ENCODE measurements at regions not wholly inside any gene's neighbourhood (a gene's known extent, or its start where the extent isn't known, plus 50 kb on each side); places are given as distances from the start of the nearest gene placed in this dataset.

DNA sequence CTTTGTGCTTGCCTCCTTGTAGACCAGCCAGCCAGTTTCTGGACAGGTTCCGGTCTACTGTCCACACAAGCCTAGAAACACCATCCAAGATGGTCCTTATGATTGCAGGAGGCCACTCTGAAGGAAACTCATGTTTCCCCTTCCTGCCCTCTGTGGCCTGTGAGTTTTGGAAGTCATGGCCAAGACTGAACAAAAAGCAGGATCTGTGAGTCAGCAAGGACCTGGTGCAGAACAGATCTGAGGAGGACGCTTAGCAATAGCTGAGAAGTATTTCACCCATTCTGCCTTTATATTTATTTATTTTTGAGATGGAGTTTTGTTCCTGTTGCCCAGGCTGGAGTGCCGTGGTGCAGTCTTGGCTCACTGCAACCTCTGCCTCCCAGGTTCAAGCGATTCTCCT is 134.6 kb upstream of the EEF1E1 start:
- no peak for DNase-seq (ENCODE audit: low read depth, low spot score)
- H3K27ac Mint-ChIP-seq (ENCODE audit: unreplicated experiment): no peak overlapping the region
- H3K4me3 Mint-ChIP-seq: no peak overlapping the region
- peaks cover 33% of the 10 kb centered on the region for H3K4me1 Mint-ChIP-seq
- H3K9me3 Mint-ChIP-seq: no peaks in the 10 kb centered on the region
- H3K27me3 Mint-ChIP-seq (ENCODE audit: low read depth): no peaks in the 10 kb centered on the region
- TF ChIP-seq, protein P1, sequence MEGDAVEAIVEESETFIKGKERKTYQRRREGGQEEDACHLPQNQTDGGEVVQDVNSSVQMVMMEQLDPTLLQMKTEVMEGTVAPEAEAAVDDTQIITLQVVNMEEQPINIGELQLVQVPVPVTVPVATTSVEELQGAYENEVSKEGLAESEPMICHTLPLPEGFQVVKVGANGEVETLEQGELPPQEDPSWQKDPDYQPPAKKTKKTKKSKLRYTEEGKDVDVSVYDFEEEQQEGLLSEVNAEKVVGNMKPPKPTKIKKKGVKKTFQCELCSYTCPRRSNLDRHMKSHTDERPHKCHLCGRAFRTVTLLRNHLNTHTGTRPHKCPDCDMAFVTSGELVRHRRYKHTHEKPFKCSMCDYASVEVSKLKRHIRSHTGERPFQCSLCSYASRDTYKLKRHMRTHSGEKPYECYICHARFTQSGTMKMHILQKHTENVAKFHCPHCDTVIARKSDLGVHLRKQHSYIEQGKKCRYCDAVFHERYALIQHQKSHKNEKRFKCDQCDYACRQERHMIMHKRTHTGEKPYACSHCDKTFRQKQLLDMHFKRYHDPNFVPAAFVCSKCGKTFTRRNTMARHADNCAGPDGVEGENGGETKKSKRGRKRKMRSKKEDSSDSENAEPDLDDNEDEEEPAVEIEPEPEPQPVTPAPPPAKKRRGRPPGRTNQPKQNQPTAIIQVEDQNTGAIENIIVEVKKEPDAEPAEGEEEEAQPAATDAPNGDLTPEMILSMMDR (conservative IDR thresholded peaks at IDR 0.05): no peak
- H3K36me3 Mint-ChIP-seq (ENCODE audit: low read depth): no peaks in the 10 kb centered on the region

DNA sequence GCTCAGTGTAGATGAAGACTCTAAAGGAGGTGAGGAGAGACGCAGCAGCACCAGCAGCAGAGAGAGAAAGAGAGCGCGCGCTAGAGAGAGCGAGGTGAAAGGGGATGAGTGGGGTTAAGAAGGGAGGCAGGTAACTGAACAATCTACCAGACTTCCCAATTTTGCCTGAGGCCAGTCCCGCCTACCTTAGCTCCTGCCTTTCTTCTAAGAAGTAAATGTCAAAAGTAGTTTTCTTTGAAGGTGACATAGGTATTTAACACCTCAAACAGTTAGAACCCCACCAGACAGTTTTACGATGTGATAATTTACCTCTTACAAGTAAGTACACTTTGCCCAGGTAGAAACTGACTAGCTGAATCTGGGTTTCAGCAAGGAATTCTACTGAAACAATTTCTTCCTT is 132.0 kb upstream of the EEF1E1 start:
- Mint-ChIP-seq H3K9me3 (no peaks in the 10 kb centered on the region), H3K4me3 (no peak overlapping the region), H3K36me3 (ENCODE audit: low read depth) (no peaks in the 10 kb centered on the region), H3K4me1 (peaks cover 16% of the 10 kb centered on the region), H3K27ac (ENCODE audit: unreplicated experiment) (no peak overlapping the region), H3K27me3 (ENCODE audit: low read depth) (no peaks in the 10 kb centered on the region)
- DNase-seq (ENCODE audit: low read depth, low spot score): no peak
- TF ChIP-seq, protein P1 (conservative IDR thresholded peaks at IDR 0.05): no peak

DNA sequence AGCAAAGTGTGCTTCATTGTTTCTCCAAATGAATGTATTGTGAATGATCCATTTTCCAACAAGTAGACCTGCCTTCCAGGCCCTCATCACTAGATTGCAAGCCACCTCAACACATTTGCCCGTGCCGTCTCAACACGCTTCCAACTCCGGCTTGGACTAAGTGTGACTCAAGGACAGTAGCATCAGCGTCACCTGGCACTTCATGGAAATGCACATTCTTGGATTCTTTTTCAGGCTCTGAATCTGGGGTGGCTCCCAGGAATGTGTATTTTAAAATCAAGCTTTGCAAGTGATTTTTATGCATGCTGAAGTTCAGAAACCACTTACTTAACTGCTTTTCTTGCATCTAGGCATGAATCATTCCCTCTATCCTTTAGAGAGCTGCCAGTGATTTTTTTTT is 129.6 kb upstream of the EEF1E1 start:
- Mint-ChIP-seq H3K27ac (ENCODE audit: unreplicated experiment) (no peak overlapping the region), H3K36me3 (ENCODE audit: low read depth) (no peaks in the 10 kb centered on the region), H3K9me3 (no peaks in the 10 kb centered on the region), H3K4me1 (no peaks in the 10 kb centered on the region), H3K4me3 (no peak overlapping the region), H3K27me3 (ENCODE audit: low read depth) (no peaks in the 10 kb centered on the region)
- no peak for DNase-seq (ENCODE audit: low read depth, low spot score)
- TF ChIP-seq, protein P1 (conservative IDR thresholded peaks at IDR 0.05): no peak

DNA sequence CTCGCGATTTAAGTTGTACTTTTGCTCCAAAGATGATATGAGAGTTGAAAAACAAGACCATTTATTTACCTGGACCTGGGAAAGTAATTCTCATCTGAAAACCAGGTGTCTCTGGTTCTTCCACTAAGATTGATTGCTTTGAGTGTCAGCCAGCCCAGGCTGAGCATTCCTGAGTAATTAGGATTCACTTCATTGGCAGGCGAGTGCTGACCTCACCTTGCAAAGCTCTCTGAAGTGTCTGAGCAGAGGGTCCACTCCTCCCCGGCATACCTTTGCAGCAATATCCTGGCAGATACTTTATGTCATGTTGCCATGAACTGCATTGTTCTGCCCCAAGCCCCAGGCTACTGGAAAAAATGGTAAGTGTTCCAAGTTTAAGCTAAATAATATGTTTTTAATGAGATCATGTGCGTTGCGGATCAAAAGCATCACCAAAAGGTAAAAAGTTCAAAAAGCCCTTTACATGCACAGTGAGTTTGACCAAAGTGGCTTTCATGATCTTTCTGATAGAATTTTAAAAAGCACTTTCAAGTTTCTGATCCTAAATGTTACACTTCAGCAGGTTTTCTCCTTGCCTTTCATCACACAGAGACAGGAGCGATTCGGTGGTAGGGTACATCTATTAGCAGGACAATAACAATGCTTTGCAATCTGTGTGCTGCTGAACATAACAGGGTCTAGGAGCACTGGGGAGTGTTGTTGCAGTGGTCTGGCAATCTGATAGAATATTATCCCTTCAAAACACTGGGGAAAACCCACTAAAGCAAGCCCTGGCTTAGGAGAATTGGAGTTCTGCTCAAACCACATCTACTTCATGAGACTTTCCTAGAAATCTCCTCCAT is 127.8 kb upstream of the EEF1E1 start:
- Mint-ChIP-seq H3K4me1 (no peaks in the 10 kb centered on the region), H3K36me3 (ENCODE audit: low read depth) (no peaks in the 10 kb centered on the region), H3K27me3 (ENCODE audit: low read depth) (no peaks in the 10 kb centered on the region), H3K9me3 (no peaks in the 10 kb centered on the region), H3K4me3 (no peak overlapping the region), H3K27ac (ENCODE audit: unreplicated experiment) (no peak overlapping the region)
- TF ChIP-seq, protein P1 (conservative IDR thresholded peaks at IDR 0.05): no peak
- no peak for DNase-seq (ENCODE audit: low read depth, low spot score)

DNA sequence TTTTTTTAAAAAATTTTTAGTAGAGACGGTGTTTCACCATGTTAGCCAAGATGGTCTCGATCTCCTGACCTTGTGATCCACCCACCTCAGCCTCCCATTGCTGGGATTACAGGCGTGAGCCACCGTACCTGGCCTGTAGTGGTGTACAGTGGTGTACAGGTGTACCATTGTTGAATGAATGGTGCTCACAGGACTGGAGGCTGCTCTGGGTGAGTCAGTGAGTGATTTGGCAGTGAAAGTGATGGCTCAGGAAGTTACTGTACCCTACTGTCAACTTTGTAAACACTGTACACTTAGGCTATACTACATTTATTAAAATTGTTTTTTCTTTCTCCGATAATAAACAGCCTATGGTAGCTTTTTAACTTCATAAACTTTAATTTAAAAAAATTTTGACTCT is 122.8 kb upstream of the EEF1E1 start:
- H3K36me3 Mint-ChIP-seq (ENCODE audit: low read depth): no peaks in the 10 kb centered on the region
- no peaks in the 10 kb centered on the region for H3K4me1 Mint-ChIP-seq
- no peak overlapping the region for H3K4me3 Mint-ChIP-seq
- H3K27me3 Mint-ChIP-seq (ENCODE audit: low read depth): no peaks in the 10 kb centered on the region
- no peaks in the 10 kb centered on the region for H3K9me3 Mint-ChIP-seq
- H3K27ac Mint-ChIP-seq (ENCODE audit: unreplicated experiment): no peak overlapping the region
- no peak for DNase-seq (ENCODE audit: low read depth, low spot score)
- TF ChIP-seq, protein P1 (conservative IDR thresholded peaks at IDR 0.05): no peak
